ENCODE measurements at regions not wholly inside any gene's neighbourhood (a gene's known extent, or its start where the extent isn't known, plus 50 kb on each side); places are given as distances from the start of the nearest gene placed in this dataset.

DNA sequence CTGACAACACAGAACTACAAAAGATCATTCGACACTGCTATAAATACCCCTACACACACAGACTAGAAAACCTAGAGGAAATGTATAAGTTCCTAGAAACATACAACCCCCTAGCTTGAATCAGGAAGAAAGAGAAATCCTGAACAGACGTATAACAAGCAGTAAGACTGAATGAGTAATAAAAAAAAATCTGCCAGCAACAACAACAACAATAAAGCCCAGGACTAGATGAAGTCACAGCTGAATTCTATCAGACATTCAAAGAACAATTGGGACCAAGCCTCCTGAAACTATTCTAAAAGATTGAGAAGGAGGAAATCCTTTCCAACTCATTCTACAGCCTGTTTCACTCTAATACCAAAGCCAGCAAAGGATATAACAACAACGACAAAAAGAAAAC lies 68.2 kb upstream of the SLIT3 start:
- Histone ChIP-seq H3K4me3 (no peak overlapping the region), H3K27ac (no peak overlapping the region)
- TF ChIP-seq, protein P1, sequence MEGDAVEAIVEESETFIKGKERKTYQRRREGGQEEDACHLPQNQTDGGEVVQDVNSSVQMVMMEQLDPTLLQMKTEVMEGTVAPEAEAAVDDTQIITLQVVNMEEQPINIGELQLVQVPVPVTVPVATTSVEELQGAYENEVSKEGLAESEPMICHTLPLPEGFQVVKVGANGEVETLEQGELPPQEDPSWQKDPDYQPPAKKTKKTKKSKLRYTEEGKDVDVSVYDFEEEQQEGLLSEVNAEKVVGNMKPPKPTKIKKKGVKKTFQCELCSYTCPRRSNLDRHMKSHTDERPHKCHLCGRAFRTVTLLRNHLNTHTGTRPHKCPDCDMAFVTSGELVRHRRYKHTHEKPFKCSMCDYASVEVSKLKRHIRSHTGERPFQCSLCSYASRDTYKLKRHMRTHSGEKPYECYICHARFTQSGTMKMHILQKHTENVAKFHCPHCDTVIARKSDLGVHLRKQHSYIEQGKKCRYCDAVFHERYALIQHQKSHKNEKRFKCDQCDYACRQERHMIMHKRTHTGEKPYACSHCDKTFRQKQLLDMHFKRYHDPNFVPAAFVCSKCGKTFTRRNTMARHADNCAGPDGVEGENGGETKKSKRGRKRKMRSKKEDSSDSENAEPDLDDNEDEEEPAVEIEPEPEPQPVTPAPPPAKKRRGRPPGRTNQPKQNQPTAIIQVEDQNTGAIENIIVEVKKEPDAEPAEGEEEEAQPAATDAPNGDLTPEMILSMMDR (IDR thresholded peaks at IDR 0.05), result no peak
- DNase-seq (ENCODE audit: low spot score), result no peak

DNA sequence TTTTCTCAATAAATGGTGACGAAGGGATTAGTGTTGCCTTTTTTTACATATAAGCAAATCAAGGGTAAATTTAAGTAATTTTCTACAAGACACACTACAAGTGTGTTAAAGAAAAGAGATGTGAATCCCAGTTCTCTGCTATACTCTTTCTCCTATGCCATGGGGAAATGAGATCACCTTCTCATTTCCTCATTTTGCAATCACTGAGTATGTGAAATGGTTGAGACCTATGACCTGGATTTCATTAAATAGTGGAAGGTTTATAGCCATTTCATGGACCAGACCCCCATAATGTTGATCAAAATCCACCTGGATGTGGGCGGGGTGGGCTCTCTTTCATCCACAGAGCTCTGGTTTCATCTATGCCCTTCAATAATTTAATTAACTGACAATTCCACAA lies 66.9 kb upstream of the SLIT3 start:
- DNase-seq (ENCODE audit: low spot score), result no peak
- Histone ChIP-seq H3K4me3 (no peak overlapping the region), H3K27ac (no peak overlapping the region)
- TF ChIP-seq, protein P1 (IDR thresholded peaks at IDR 0.05), result no peak

DNA sequence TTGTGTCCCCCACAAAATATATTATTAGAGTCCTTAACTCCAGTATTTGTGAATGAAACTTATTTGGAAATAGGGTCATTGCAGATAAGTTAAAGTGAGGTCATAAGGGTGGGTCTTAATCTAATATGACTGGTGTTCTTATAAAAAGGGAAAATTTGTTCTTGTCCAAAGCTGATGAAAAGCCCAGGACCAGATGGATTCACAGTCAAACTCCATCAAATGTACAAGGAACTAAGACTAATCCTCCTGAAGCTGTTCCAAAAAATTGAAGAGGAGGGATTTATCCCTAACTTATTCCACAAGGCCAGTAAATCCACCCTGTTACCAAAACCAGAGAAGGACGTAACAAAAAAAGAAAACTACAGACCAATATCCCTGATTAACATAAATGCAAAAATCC lies 56.4 kb upstream of the SLIT3 start:
- no peak for DNase-seq (ENCODE audit: low spot score)
- TF ChIP-seq, protein P1 (IDR thresholded peaks at IDR 0.05), result no peak
- no peak overlapping the region for H3K27ac ChIP-seq
- no peak overlapping the region for H3K4me3 ChIP-seq

DNA sequence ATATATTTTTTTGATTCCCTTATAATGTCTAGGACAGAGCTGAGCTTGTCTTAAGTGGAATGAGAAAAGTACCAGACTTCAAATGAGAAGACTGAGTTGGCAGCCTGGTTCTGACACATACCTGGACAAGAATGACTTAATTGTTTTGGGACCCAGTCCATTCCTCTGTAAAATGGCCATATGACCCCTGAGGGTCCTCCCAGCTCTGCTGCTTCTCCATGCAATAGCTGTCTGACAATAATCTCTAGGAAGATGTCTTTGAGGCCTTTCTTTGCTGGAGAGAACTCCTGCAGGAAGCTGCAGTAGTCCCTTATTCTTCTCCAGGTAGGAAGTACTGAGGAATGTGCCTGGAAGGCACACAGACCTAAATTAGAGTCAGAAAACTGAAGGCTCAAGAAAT lies 55.9 kb upstream of the SLIT3 start:
- Histone ChIP-seq H3K27ac (no peak overlapping the region), H3K4me3 (no peak overlapping the region)
- TF ChIP-seq, protein P1 (IDR thresholded peaks at IDR 0.05), result no peak
- no peak for DNase-seq (ENCODE audit: low spot score)

DNA sequence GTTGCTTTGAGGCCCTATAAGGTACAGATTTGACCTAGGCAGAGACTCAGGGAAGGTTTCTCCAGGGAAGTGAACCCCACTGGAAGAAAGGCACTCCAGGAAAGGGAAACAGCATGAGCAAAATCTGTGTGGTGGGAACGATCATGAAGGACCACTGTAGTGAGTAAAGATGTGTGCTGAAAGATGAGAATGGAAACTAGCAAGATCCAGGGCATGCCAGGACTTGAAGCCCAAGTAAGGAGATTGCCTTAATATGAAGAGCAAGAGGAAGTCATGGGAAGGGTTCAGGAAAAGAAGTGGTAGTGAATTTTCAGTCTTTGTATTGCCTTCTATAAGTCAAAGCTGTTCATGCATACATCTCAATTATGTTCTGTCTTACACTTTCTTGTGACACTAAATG lies 55.2 kb upstream of the SLIT3 start:
- no peak overlapping the region for H3K4me3 ChIP-seq
- TF ChIP-seq, protein P1 (IDR thresholded peaks at IDR 0.05), result no peak
- H3K27ac ChIP-seq, result no peak overlapping the region
- no peak for DNase-seq (ENCODE audit: low spot score)

DNA sequence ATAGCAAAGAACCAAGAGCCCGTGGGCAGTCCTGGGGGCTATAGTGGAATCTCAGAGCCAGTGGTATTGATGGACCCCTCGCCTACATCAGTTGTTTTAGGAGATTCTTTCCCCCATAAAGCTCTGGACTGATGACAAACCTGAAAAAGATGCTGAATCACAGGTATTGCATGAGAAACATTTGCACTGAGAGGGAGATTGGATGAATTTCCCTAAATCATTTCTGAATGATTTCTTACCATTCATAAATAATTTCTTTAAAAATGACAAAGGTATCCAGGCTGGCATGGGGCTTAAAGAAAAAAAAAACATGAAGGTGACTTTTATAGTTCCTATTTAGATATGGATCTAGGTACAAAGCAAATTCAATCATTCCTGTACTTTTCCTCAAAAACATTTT lies 54.0 kb upstream of the SLIT3 start:
- Histone ChIP-seq H3K4me3 (no peak overlapping the region), H3K27ac (no peak overlapping the region)
- TF ChIP-seq, protein P1 (IDR thresholded peaks at IDR 0.05), result no peak
- no peak for DNase-seq (ENCODE audit: low spot score)

DNA sequence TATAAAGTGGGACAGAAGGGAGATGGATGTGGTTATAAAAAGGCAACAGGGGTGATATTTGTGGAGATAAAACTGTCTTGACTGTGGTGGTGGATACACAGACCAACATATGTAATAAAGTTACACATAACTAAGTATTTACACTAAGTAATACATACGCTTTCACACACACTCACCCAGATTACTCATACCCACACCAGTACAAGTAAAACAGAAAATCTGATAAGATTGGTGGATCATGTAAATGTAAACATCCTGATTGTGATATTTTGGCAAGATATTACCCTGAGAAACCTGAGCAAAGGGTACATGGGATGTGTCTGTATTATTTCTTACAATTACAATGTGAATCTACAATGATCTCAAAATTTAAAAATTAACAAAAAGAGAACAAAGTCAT lies 53.3 kb upstream of the SLIT3 start:
- no peak for DNase-seq (ENCODE audit: low spot score)
- H3K27ac ChIP-seq, result no peak overlapping the region
- no peak overlapping the region for H3K4me3 ChIP-seq
- TF ChIP-seq, protein P1 (IDR thresholded peaks at IDR 0.05), result no peak

All from coronary artery (tissue), 2 donors.